Stimulated activated naive CD8-positive, alpha-beta T cell treated with anti-CD3 and anti-CD28 coated beads, Interleukin-15, Interleukin-2, amounts not matched to agents 100 U/mL and 50 U/mL, for 24 hours (primary cell): ENCODE measurements at regions not wholly inside any gene's neighbourhood (a gene's known extent, or its start where the extent isn't known, plus 50 kb on each side); places are given as distances from the start of the nearest gene placed in this dataset.
"Not testable (repeated sequence)": the region's sequence is repeated elsewhere in the genome, so short reads cannot be mapped to it uniquely, and the experiment has no call there.

Experiments
- ATAC-seq: fragments of 150-1000 bp; cut with Tn5 transposase; one replicate; pipeline ENCODE4 v1.10.0; 2021
- DNase-seq: peaks from one replicate; pipeline ENCODE4 v3.0.0; 2021

- ATAC-seq (no peak), DNase-seq (no peak)
These were observed 165.9 kb upstream of the CREB1 start for GRCh38 chr2:207363761-207364290.

DNA sequence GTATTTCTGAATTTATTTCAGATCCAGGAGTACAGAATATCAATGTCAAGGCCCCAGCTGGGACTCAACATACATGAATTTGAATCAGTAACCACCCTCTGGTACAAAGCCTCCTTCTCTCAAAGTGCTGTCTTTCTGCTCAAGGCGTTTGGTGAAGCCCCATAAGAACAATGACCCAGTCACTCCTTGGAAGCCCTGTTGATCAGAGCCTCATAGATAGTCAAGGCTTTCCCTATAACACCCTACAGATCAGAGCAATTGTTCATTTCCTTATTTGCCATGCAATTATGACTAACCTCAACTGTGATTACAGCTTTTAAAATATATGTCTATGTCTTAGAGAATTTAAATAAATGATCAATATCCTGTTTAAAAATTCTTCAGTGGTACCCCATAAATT is 159.1 kb upstream of the CREB1 start:
- ATAC-seq (no peak), DNase-seq (no peak)

- ATAC-seq (no peak), DNase-seq (no peak)
These were observed 157.9 kb upstream of the CREB1 start for GRCh38 chr2:207371877-207372276.

DNA sequence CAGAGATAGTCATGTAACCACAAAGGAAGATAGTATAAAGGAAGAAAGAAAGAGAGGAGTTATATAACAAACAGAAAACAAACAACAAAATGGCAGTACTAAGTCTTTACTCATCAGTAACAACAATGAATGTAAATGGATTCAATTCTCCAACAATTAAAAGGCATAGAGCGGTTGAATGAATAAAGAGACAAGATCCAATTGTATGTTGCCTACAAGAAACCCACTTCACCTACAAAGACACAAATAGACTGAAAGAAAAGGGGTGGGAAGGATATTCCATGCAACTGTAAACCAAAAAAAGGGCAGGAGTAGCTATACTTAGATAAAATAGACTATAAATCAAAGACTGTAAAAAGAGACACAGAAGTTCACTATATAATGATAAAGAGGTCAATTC is 157.3 kb upstream of the CREB1 start:
- ATAC-seq (no peak), DNase-seq (no peak)

- no peak for ATAC-seq
- no peak for DNase-seq
These were observed 154.4 kb upstream of the CREB1 start for GRCh38 chr2:207375207-207375875.

DNA sequence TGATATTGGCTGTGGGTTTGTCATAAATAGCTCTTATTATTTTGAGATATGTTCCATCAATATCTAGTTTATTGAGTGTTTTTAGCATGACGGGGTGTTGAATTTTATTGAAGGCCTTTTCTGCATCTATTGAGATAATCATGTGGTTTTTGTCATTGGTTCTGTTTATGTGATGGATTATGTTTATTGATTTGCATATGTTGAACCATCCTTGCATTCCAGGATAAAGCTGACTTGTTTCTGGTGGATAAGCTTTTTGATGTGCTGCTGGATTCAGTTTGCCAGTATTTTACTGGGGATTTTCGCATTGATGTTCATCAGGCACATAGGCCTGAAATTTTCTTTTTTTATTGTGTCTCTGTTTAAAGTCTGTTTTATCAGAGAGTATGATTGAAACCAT is 151.1 kb upstream of the CREB1 start:
- not testable (repeated sequence) for ATAC-seq, DNase-seq

DNA sequence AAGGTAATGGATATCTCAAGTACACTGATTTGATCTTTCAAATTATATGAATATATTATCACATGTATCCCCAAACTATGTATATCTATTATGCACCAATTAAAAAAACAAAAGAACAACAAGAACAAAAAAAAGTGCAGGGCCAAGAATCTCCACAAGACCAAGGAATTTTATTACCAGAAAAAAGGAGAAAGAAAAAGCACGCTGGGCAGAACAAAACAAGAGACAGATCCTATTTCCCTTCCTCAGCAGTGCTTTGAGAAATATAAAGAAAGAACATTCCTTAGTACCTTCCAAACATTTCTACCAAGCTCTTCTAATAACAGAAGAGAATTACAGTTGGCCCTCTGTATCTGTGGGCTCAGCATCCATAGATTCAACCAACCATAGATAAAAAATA is 144.7 kb upstream of the CREB1 start:
- ATAC-seq (no peak), DNase-seq (no peak)

- DNase-seq = no peak
- no peak for ATAC-seq
These were observed 143.9 kb upstream of the CREB1 start for GRCh38 chr2:207385903-207386302.

DNA sequence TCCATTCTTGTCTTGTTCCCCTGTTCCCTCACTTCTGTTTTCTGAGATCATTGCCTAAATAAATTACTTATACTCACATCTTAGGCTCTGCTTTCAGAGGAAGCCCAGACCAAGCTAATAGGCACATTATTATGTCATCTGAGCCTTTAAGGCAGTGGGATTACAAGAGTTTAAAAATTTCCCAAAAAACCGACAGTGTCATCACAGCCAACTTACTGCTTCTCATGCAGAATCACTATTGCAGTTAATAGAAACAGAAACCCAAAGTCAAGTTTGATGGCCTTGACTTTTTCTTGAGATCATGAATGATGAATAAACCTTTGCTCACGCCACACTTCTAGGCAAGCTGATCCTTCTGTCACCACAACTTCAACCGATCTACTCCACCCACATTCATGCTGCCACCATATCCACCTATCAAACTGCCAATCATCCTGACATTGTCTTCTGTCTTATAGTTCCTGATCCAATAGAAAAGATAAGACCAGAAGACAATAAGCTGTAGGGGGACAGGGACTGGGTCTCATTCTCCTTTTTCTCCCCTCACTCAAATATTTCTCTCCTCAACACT is 142.7 kb upstream of the CREB1 start:
- DNase-seq (no peak), ATAC-seq (no peak)

DNA sequence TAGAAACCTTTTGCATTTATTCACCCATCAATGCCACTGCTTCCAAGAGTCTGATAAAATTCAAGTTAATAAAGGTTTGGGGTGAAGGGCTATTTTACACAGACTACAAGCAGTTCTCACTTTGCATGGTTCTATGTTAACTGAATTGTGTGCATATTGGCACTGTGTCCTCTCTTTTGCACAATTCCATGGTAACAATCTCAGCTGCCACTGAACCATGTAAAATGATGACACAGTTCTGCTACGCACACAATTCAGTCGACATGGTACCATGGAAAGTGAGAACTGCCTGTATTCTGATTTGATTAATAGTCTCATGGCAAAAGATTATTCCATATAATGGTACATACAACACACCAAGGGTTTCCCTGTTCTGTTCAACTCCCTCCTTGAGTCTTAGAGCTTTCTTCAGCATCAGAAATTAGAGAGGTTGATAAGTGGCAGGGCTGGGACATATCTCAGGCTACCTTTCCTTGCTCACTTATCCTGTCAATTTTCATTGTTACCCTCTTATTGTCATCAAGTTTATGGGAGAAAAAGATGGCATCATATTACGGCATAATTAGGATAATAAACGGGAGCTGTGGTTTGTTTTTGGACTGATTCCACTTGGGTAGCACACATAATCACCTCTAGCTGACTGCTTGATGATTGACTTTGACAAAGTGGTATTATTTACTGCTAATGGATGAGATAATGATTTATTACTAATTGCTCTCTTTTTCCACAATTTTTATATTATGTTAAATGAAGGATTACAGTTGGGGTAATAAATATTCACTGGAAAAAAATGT is 139.3 kb upstream of the CREB1 start:
- DNase-seq (no peak), ATAC-seq (no peak)

GRCh38 chr2:207394203-207394781 is 135.5 kb upstream of the CREB1 start:
- DNase-seq (no peak), ATAC-seq (no peak)

GRCh38 chr2:207394812-207395534 is 134.8 kb upstream of the CREB1 start:
- DNase-seq = peak; percentile 43
- ATAC-seq = peak; percentile 83

- no peak for DNase-seq
- no peak for ATAC-seq
These were observed 134.1 kb upstream of the CREB1 start for GRCh38 chr2:207395535-207396251.

GRCh38 chr2:207397917-207398655 is 131.7 kb upstream of the CREB1 start:
- DNase-seq = no peak
- ATAC-seq = no peak

DNA sequence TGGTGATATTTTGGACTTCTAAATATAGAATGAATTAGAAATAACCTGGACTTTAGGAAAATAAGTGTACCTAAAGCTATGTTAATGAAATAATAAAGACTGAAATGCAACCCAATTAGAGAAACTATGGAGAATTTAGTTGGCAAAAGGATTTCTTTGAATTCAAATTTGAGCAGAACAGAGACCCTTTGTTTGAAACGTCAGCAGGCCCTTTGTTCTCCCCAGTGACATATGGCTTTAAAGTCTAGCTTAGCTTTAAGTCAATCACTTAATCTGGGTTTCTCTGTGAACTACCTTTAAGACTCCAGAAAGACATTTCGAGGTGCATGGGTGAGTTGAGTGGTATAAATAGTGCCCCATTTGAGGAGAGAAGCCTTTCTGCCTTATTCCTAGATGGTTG is 130.5 kb upstream of the CREB1 start:
- DNase-seq (no peak), ATAC-seq (no peak)

DNA sequence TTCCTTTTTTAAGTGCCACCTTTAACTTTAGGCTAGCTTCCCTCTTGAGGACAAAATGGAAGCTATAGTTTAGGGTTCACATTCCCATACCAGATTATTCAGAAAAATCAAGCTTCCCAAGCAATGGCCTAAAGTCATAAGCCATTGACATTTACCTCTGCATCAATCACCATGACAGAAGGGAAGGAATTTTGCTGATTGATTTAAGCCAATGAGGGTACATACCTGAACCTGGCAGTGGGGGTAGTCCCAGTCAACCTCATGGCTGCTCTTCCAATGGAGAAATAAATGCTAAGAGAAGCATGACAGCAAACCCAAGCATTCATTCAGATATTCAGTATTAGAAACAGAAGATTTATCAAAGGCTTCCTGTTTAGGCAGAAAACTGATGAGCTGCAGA is 128.4 kb upstream of the CREB1 start:
- DNase-seq = no peak
- ATAC-seq = no peak

DNA sequence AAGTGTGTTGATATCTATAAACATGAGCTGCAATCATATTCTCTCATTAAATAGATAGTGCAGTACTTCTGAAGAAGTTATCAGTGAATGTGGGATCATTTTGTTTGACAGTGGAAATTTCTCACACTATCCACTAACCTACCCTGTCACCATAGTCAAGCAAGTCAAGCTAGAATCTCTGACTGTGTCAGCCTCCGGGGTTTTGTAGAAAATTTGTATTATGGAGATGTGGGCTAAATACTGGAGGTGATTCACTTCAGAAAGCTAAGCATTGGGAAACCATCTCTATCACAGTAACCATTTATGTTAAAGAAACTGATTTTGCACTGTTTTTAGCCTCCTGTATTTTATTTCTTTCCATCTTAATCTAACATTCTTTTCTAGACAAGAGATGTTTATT is 126.6 kb upstream of the CREB1 start:
- ATAC-seq (no peak), DNase-seq (no peak)

GRCh38 chr2:207403950-207404349 is 125.8 kb upstream of the CREB1 start:
- DNase-seq (no peak), ATAC-seq (no peak)

GRCh38 chr2:207405150-207405549 is 124.6 kb upstream of the CREB1 start:
- no peak for DNase-seq
- no peak for ATAC-seq

GRCh38 chr2:207408086-207408794 is 121.5 kb upstream of the CREB1 start:
- DNase-seq (no peak), ATAC-seq (no peak)
